IMR-90 (cell line): ENCODE measurements at regions not wholly inside any gene's neighbourhood (a gene's known extent, or its start where the extent isn't known, plus 50 kb on each side); places are given as distances from the start of the nearest gene placed in this dataset.

Experiments
- ATAC-seq: fragments of 200-7000 bp; cut with Tn5 transposase; 2 replicates; pipeline ENCODE4 v1.9.1; 2020; ENCODE audit warnings: low read depth, mild to moderate bottlenecking, moderate library complexity
- BruUV-seq: library from RNA; stranded (reverse); fragments of 400-500 nt; replicated peaks from 2 replicates; lab custom pipeline; 2021; lab: Mats Ljungman, UMichigan
- CTCF ChIA-PET: fragments of 300-600 bp; formaldehyde crosslinking; extraction: SDS; loops from one replicate; lab custom pipeline; 2021; ENCODE audit warnings: antibody characterized with exemption; lab: Yijun Ruan, JAX
- POLR2A ChIA-PET: fragments of 300-600 bp; sonication (Branson Sonifier 250); formaldehyde crosslinking; loops from one replicate; lab custom pipeline; 2022; ENCODE audit warnings: antibody characterized with exemption; ENCODE audit not compliant: unreplicated experiment; lab: Charles Lee
- DNase-seq: peaks from one replicate; pipeline ENCODE4 v3.0.0; 2013
- H2AFZ ChIP-seq: replicated peaks from 2 replicates; pipeline ENCODE3; 2013; ENCODE audit warnings: low read length, mild to moderate bottlenecking; ENCODE audit not compliant: poor library complexity
- H2AK5ac ChIP-seq: 2 replicates; pipeline ENCODE4 v1.6.1; 2013; ENCODE audit warnings: low read depth, low read length, inconsistent platforms
- H2AK9ac ChIP-seq: replicated peaks from 2 replicates; pipeline ENCODE3; 2013; ENCODE audit warnings: mild to moderate bottlenecking, low read depth, low read length, moderate library complexity; ENCODE audit not compliant: poor library complexity
- H2BK120ac ChIP-seq: 2 replicates; pipeline ENCODE4 v1.6.1; 2013; ENCODE audit warnings: low read depth, low read length, inconsistent platforms
- H2BK15ac ChIP-seq: 3 replicates; pipeline ENCODE4 v1.6.1; 2013; ENCODE audit warnings: low read depth, low read length, inconsistent platforms
- H2BK20ac ChIP-seq: 2 replicates; pipeline ENCODE4 v1.6.1; 2013; ENCODE audit warnings: low read depth, mild to moderate bottlenecking, inconsistent platforms, low read length, moderate library complexity
- H2BK5ac ChIP-seq: 2 replicates; pipeline ENCODE4 v1.6.1; 2013; ENCODE audit warnings: mild to moderate bottlenecking, low read depth, low read length, inconsistent platforms; ENCODE audit not compliant: poor library complexity, severe bottlenecking
- H3K14ac ChIP-seq: replicated peaks from 2 replicates; pipeline ENCODE4 v1.6.1; 2013; ENCODE audit warnings: low read depth, low read length, inconsistent platforms
- H3K18ac ChIP-seq: 2 replicates; pipeline ENCODE4 v1.6.1; 2013; ENCODE audit warnings: low read depth, low read length, control low read depth
- H3K23ac ChIP-seq: 2 replicates; pipeline ENCODE4 v1.6.1; 2013; ENCODE audit warnings: low read depth, low read length, inconsistent platforms
- H3K27ac ChIP-seq: 2 replicates; pipeline ENCODE4 v1.5.1; 2013; ENCODE audit warnings: mild to moderate bottlenecking, control low read depth, low read length; ENCODE audit not compliant: insufficient read depth
- H3K27me3 ChIP-seq: 2 replicates; pipeline ENCODE4 v1.6.1; 2013; ENCODE audit warnings: low read length; ENCODE audit not compliant: control insufficient read depth, insufficient read depth
- H3K36me3 ChIP-seq: 2 replicates; pipeline ENCODE4 v1.6.1; 2013; ENCODE audit warnings: low read length, mixed read lengths; ENCODE audit not compliant: control insufficient read depth, insufficient read depth
- H3K4ac ChIP-seq: 2 replicates; pipeline ENCODE4 v1.6.1; 2013; ENCODE audit warnings: low read depth, low read length, inconsistent platforms
- H3K4me1 ChIP-seq: 2 replicates; pipeline ENCODE4 v1.6.1; 2013; ENCODE audit warnings: low read length, mixed read lengths; ENCODE audit not compliant: control insufficient read depth, insufficient read depth
- H3K4me2 ChIP-seq: 2 replicates; pipeline ENCODE4 v1.6.1; 2013; ENCODE audit warnings: low read depth, mild to moderate bottlenecking, control low read depth, low read length, moderate library complexity
- H3K4me3 ChIP-seq: 2 replicates; pipeline ENCODE4 v1.5.1; 2013; ENCODE audit warnings: low read depth, mild to moderate bottlenecking, control low read depth, low read length, moderate library complexity; ENCODE audit not compliant: insufficient read depth
- H3K56ac ChIP-seq: 2 replicates; pipeline ENCODE4 v1.6.1; 2013; ENCODE audit warnings: low read length, inconsistent platforms; ENCODE audit not compliant: insufficient read depth; ENCODE audit errors: extremely low read depth
- H3K79me1 ChIP-seq, 2 experiments: 2 replicates each; pipeline ENCODE4 v1.6.1; 2013; ENCODE audit warnings: low read length in 2 of 2, inconsistent platforms in 1 of 2, low read depth in 1 of 2
- H3K9ac ChIP-seq: 2 replicates; pipeline ENCODE4 v1.6.1; 2013; ENCODE audit warnings: low read depth, low read length, control low read depth
- H3K9me1 ChIP-seq: 2 replicates; pipeline ENCODE4 v1.6.1; 2013; ENCODE audit warnings: low read length, inconsistent platforms; ENCODE audit not compliant: insufficient read depth
- H3K9me3 ChIP-seq: 2 replicates; pipeline ENCODE4 v1.6.1; 2013; ENCODE audit warnings: low read length; ENCODE audit not compliant: control insufficient read depth, insufficient read depth
- H4K20me1 ChIP-seq: 2 replicates; pipeline ENCODE4 v1.6.1; 2013; ENCODE audit warnings: low read length, inconsistent platforms; ENCODE audit not compliant: insufficient read depth
- H4K5ac ChIP-seq: 2 replicates; pipeline ENCODE4 v1.6.1; 2013; ENCODE audit warnings: mild to moderate bottlenecking, low read depth, low read length, control low read depth
- H4K8ac ChIP-seq, 2 experiments: 2 replicates each; pipeline ENCODE4 v1.6.1; 2013; ENCODE audit warnings: low read depth in 2 of 2, low read length in 2 of 2, control low read depth in 1 of 2, inconsistent platforms in 1 of 2
- H4K91ac ChIP-seq: 2 replicates; pipeline ENCODE4 v1.6.1; 2013; ENCODE audit warnings: low read depth, low read length, inconsistent platforms; ENCODE audit not compliant: insufficient read depth
- BHLHE40 ChIP-seq: fragments of 150-350 bp; IDR thresholded peaks from 2 replicates; pipeline ENCODE4 v1.6.1; 2016; ENCODE audit warnings: mild to moderate bottlenecking, low read depth, low read length
- CEBPB ChIP-seq: IDR thresholded peaks from 2 replicates; pipeline ENCODE4 v1.6.1; 2012; ENCODE audit warnings: low read depth, low read length, improper control_type of control experiment
- CTCF ChIP-seq: conservative IDR thresholded peaks from 2 replicates; pipeline ENCODE4 v1.5.1; 2012; ENCODE audit warnings: mild to moderate bottlenecking, low read depth, low read length, improper control_type of control experiment
- WGBS, 2 experiments: methylation state at CpG; one replicate each; pipeline versions ENCODE4 v1.1.5 to v1.1.7; 2013; ENCODE audit warnings: missing lambda C conversion rate in 2 of 2; ENCODE audit not compliant: insufficient read length in 1 of 2; ENCODE audit errors: extremely low coverage in 2 of 2; 5-methylcytosine and 5-hydroxymethylcytosine counted together
- dilution Hi-C: fragments of 300-500 bp; cut with HindIII; formaldehyde crosslinking; loops from one replicate; pipeline ENCODE4 v1.14.3; 2018; ENCODE audit warnings: low sequenced_read_pairs; ENCODE audit not compliant: unreplicated experiment
- in situ Hi-C: fragments of 300-500 bp; cut with MboI; formaldehyde crosslinking; loops from 3 replicates; pipeline ENCODE4 v1.14.3; 2019; ENCODE audit warnings: low sequenced_read_pairs, inconsistent platforms, mixed read lengths
- intact Hi-C: fragments of 100-400 bp; cut with micrococcal nuclease; formaldehyde crosslinking; loops from 2 replicates; pipeline ENCODE4 v1.10.0; 2022

- WGBS, 2 experiments = 0% methylated on average over 1 of the region's 2 CpGs; no CpG with 5 or more reads in 1 of the 2 experiments
- H3K36me3 ChIP-seq = no peaks in the 10 kb centered on the region
- in situ Hi-C loops (no loop called here), intact Hi-C loops (no loop called here), dilution Hi-C loops (no loop called here)
- H2AFZ ChIP-seq = no peak overlapping the region
- no peak overlapping the region for H3K4me3 ChIP-seq
- H3K4me1 ChIP-seq = no peaks in the 10 kb centered on the region
- no peak overlapping the region for H3K56ac ChIP-seq
- H3K23ac ChIP-seq = no peak overlapping the region
- H3K9ac ChIP-seq = no peak overlapping the region
- H2BK120ac ChIP-seq = no peak overlapping the region
- CTCF ChIA-PET = no interaction called here
- H3K4ac ChIP-seq = no peak overlapping the region
- H4K8ac ChIP-seq = no peak overlapping the region
- no peak overlapping the region for H2AK5ac ChIP-seq
- H2AK9ac ChIP-seq = no peak overlapping the region
- no peak for TF ChIP-seq CEBPB
- no peak for TF ChIP-seq CTCF
- no peak for TF ChIP-seq BHLHE40
- H3K27ac ChIP-seq = no peak overlapping the region
- no peaks in the 10 kb centered on the region for H4K20me1 ChIP-seq
- H3K18ac ChIP-seq = no peak overlapping the region
- no peak overlapping the region for H3K14ac ChIP-seq
- DNase-seq = no peak
- no peak for ATAC-seq
- POLR2A ChIA-PET = no interaction called here
- no peaks in the 10 kb centered on the region for H3K9me3 ChIP-seq
- H2BK20ac ChIP-seq = no peak overlapping the region
- no peaks in the 10 kb centered on the region for H3K9me1 ChIP-seq
- no peak overlapping the region for H2BK5ac ChIP-seq
- H3K4me2 ChIP-seq = no peak overlapping the region
- BruUV-seq = no TSS peak
- H3K79me1 ChIP-seq = no peaks in the 10 kb centered on the region
- no peak overlapping the region for H4K5ac ChIP-seq
- no peaks in the 10 kb centered on the region for H3K27me3 ChIP-seq
- H4K91ac ChIP-seq = no peak overlapping the region
- H2BK15ac ChIP-seq = no peak overlapping the region
Measured at GRCh38 chr3:153889905-153890334, 231.3 kb upstream of the ARHGEF26 start.
